ENCODE measurements at regions not wholly inside any gene's neighbourhood (a gene's known extent, or its start where the extent isn't known, plus 50 kb on each side); places are given as distances from the start of the nearest gene placed in this dataset.
"Not testable (repeated sequence)": the region's sequence is repeated elsewhere in the genome, so short reads cannot be mapped to it uniquely, and the experiment has no call there.

DNA sequence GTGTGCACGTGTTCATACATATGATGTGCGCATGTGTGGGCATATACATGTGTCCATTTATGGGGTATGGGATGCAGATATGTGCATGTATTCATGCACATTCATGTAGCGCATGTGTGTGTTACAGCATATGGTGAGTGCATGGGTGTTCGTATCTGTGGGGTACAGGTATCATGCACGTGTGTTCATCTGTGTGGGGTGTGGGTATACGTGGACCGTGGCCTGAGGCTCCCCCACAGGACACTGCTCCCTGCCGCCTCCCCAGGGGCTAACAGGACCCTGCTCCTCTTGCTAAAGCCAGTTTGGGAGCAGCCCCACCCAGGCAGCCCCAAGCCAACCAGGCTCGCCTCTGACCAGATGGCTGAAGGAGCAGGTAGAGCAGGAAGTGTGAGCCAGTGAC lies 213.4 kb upstream of the POTEB2 start:
- WGBS = no CpG with 5 or more reads among the region's 9 CpGs
- H3K36me3 ChIP-seq; H3K27me3 ChIP-seq (replicated peaks; ENCODE audit: insufficient read depth); H3K9me3 ChIP-seq; H3K4me3 ChIP-seq; H3K27ac ChIP-seq; intact Hi-C loops (cut with DNase I); H3K4me1 ChIP-seq (replicated peaks); DNase-seq (ENCODE audit: low spot score): not testable (repeated sequence)

DNA sequence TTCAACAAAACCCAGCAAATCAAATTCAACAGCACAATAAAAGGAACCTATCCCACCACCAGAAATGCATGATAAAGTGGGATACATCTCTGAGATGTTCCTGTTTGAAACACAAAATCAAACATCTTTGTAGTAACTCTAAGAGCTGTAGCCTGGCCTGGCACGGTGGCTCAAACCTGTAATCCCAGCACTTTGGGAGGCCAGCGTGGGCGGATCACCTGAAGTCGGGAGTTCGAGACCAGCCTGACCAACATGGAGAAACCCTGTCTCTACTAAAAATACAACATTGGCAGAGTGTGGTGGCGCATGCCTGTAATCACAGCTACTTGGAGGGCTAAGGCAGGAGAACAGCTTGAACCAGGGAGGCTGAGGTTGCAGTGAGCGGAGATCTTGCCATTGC lies 202.8 kb upstream of the POTEB2 start:
- H3K4me3 ChIP-seq; H3K36me3 ChIP-seq; H3K4me1 ChIP-seq (replicated peaks); H3K27ac ChIP-seq; DNase-seq (ENCODE audit: low spot score); H3K27me3 ChIP-seq (replicated peaks; ENCODE audit: insufficient read depth); H3K9me3 ChIP-seq; intact Hi-C loops (cut with DNase I): not testable (repeated sequence)
- no CpG with 5 or more reads among the region's 7 CpGs for WGBS

DNA sequence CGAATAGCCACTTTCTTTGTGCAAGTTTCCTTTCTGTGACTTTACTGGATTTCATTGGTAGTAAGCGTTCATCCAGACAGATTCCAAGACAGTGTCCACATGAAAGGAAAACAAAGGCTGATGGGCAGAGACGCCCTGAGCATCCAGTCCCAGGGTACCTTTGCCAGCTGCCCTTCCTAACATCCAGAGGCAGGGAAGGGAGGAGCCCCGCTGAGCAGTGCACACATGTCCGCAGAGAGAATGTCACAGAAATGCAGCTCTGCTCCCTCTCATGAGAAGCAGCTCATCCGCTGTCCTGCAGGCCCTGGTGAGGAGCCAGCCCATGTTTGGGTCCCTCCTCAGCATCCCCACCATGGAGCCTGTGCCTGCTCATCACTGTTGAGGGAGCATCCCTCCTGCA lies 197.4 kb upstream of the POTEB2 start:
- WGBS = 42% methylated on average over 2 of the region's 6 CpGs
- not testable (repeated sequence) for H3K9me3 ChIP-seq, H3K36me3 ChIP-seq

DNA sequence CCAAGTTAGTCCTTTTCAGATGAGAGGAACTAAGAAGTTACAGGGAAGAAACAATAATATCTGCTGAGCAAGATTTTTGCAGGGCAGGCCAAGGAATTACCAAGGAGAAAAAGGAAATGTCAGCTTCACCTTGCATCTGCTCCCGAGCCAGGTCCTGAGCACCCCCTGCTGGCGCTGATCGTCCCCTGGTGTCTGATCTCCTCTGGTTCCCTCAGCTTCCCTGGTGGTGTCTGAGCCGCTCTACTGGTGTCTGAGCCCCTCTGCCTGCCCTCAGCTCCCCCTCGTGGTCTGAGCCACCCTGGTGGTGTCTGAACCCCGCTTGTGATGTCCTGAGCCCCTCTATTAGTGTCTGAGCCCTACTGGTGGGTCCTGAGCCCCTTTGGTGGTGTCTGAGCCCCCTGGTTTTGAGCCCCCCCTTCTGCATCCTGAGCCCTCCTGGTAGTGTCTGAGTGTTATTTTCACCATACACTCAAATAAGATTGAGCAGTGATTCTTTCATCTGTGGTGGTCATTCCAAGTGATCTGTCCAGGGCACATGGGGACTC lies 196.6 kb upstream of the POTEB2 start:
- H3K4me1 ChIP-seq (replicated peaks); intact Hi-C loops (cut with DNase I); DNase-seq (ENCODE audit: low spot score); H3K36me3 ChIP-seq; H3K27ac ChIP-seq; H3K9me3 ChIP-seq; H3K4me3 ChIP-seq; H3K27me3 ChIP-seq (replicated peaks; ENCODE audit: insufficient read depth): not testable (repeated sequence)
- WGBS = no CpG with 5 or more reads among the region's 6 CpGs

More for the DNA sequence above, 197.4 kb upstream of the POTEB2 start:
- H3K27me3 ChIP-seq (replicated peaks; ENCODE audit: insufficient read depth); intact Hi-C loops (cut with DNase I); DNase-seq (ENCODE audit: low spot score); H3K4me3 ChIP-seq; H3K4me1 ChIP-seq (replicated peaks); H3K27ac ChIP-seq: not testable (repeated sequence)

DNA sequence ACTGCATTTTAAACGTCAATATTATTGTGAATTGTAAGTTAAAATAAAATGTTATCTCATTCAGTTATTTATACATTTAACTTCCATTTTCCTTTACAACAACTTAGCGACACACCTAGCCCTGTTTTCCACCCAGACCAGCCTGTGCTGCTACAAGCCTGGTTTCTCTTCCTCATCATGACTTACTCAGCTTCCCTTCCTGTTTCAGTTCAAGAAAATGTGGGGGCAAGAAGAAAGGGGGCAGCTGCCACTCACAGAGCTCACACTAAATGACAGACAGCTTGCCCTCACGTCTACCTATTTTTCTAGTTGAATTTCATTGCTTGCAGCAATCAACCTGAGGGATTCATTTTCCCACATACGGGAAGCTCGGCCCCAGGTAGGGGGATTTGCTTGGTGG lies 185.8 kb upstream of the POTEB2 start:
- intact Hi-C loops (cut with DNase I); H3K4me3 ChIP-seq; H3K27ac ChIP-seq; H3K27me3 ChIP-seq (replicated peaks; ENCODE audit: insufficient read depth); H3K36me3 ChIP-seq; H3K9me3 ChIP-seq; H3K4me1 ChIP-seq (replicated peaks); DNase-seq (ENCODE audit: low spot score): not testable (repeated sequence)
- no CpG with 5 or more reads among the region's 5 CpGs for WGBS

DNA sequence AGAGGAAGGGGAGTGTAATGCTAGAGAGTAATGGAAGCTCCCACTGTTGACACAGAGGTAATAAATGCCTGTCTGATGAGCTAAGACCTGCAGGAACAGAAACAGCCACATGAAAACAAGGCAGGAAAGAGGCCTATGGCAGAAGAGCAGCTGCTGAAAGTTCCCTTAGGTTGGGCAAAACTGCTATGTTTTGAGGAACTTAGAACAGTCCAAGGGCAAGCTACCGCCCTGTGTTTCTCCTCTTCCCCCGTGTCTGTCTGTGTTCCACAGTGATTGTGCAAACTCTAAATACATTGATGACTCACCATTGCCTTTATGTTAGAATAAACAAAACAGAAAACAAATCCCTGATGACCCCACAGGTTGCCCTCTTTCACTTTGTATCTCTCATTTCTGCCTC lies 165.6 kb upstream of the POTEB2 start:
- DNase-seq (ENCODE audit: low spot score); H3K27ac ChIP-seq; H3K36me3 ChIP-seq; H3K4me1 ChIP-seq (replicated peaks); H3K9me3 ChIP-seq; H3K4me3 ChIP-seq; intact Hi-C loops (cut with DNase I); H3K27me3 ChIP-seq (replicated peaks; ENCODE audit: insufficient read depth): not testable (repeated sequence)
- no CpG with 5 or more reads among the region's 2 CpGs for WGBS

DNA sequence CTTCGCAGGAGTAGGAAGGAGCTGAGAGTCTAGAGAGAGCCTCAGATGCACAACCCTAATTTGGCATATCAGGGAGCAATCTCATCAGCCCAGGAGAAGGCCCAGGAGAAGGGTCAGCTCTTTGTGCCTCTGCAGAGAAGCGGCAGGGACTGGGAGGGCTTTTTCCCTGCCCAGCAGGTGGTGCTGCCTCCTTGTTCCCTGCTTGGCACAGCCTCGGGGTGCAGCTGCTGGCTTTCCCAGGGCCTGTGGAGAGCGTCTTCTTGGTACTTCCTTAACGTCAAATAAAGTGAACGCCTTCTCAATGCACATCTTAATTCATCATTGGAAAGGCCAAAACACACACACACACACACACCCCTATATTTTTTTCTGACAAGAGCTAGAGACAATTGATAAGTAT lies 162.9 kb upstream of the POTEB2 start:
- no CpG with 5 or more reads among the region's 6 CpGs for WGBS
- not testable (repeated sequence) for H3K4me3 ChIP-seq

DNA sequence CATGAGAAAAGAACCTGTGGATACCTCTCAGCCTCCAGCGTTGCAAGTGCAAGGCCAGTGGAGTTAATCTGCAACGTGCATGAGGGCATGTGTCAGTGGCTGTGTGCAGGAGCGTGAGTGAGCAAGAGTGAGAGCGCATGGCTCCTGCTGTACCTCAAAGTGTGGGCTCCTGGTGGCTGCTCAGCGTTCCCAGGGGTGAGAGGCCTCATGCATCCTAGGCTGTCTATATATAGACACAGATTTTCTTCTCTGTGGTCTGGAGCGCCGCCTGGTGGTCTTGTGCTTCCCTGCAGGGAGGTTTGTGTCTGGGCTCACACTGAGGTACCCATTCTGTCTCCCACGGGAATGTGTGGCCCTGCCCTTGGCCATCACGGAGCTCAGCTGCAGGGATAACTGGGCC lies 161.8 kb upstream of the POTEB2 start:
- WGBS = 74% methylated on average over 4 of the region's 9 CpGs
- intact Hi-C loops (cut with DNase I); H3K27ac ChIP-seq: not testable (repeated sequence)

More for the DNA sequence above, 162.9 kb upstream of the POTEB2 start:
- intact Hi-C loops (cut with DNase I); H3K27ac ChIP-seq; DNase-seq (ENCODE audit: low spot score); H3K27me3 ChIP-seq (replicated peaks; ENCODE audit: insufficient read depth); H3K9me3 ChIP-seq; H3K4me1 ChIP-seq (replicated peaks); H3K36me3 ChIP-seq: not testable (repeated sequence)

DNA sequence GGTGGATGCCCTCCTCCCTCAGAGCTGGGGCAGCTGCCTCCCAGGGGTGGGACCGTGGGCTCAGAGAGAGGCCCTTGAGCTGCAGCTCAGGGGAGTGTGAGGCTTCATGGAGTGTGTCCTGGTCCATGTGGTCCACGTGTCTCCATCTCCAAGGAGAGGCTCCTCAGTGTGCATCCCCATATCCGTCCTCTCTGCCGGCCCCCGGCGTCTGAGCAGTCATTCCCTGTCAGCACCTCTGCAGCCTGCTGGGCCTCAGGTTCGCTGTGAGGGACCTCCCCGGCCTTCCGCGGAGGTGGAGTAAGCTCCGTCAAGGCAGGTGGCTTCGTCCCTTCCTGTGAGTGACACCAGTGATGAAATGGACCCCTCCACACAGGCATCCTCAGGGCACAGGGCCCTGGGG lies 160.7 kb upstream of the POTEB2 start:
- H3K27ac ChIP-seq; H3K36me3 ChIP-seq; H3K4me1 ChIP-seq (replicated peaks); H3K9me3 ChIP-seq; H3K4me3 ChIP-seq; DNase-seq (ENCODE audit: low spot score); intact Hi-C loops (cut with DNase I); H3K27me3 ChIP-seq (replicated peaks; ENCODE audit: insufficient read depth): not testable (repeated sequence)
- no CpG with 5 or more reads among the region's 12 CpGs for WGBS

More for the DNA sequence above, 161.8 kb upstream of the POTEB2 start:
- H3K9me3 ChIP-seq; H3K36me3 ChIP-seq; H3K27me3 ChIP-seq (replicated peaks; ENCODE audit: insufficient read depth); H3K4me1 ChIP-seq (replicated peaks); H3K4me3 ChIP-seq; DNase-seq (ENCODE audit: low spot score): not testable (repeated sequence)

DNA sequence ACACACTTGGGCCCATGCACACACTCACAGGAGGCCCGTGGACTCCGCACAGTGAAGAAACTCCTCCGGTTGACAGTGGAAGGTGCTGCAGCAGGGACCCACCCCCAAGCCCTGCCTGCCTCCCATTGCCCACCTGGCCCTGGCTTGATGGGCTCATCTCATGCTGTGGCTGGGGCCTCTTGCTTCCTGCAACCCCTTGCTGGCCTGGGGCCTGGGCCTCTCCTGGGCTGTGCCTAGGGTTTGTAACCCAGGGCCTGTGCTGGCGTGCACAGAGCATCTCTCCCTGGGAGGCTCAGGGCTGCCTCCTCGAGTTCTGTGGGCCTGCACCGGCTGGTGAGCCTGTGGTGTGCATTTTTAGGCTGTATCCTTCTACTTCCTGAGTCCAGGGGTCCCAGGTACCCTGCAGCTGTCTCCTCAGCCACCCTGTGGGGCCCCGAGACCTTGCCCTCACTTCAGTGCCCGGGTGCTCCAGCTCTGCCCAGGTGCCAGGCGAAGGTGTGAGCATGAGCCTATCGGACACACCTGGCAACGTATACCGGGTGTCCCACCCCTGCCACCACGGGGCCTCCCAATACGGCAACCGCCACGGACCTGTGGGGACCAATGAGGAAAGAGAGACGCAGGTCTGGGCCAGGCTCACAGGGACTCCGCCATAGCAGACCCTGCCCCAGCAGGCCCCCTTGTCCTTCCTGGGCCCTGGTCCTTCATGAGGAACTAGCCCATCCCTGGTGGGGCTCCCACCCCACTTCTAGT lies 158.3 kb upstream of the POTEB2 start:
- DNase-seq (ENCODE audit: low spot score); H3K27ac ChIP-seq; H3K4me1 ChIP-seq (replicated peaks); H3K4me3 ChIP-seq; H3K36me3 ChIP-seq; intact Hi-C loops (cut with DNase I); H3K9me3 ChIP-seq; H3K27me3 ChIP-seq (replicated peaks; ENCODE audit: insufficient read depth): not testable (repeated sequence)
- 72% methylated on average over 3 of the region's 18 CpGs for WGBS

DNA sequence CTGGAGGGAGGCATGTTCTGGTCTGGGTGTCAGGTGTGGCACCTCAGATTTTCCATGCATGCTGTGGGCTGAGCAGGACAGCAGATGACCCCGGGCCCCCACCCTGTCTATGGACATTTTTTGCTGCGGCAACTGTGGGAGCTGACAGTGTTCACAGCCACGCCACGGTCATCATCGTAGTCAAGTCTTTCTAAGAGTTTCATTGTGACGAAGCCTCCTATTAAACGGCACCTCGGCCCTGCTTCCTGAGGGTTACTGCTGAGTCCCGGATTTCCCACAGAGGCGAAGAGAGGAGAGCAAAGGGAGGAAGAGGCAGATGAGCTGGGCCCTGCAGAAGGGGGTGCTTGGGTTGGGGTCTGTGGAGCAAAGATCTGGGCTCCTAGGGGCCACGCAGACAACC lies 152.1 kb upstream of the POTEB2 start:
- H3K36me3 ChIP-seq; H3K27ac ChIP-seq; H3K27me3 ChIP-seq (replicated peaks; ENCODE audit: insufficient read depth); H3K4me1 ChIP-seq (replicated peaks); H3K9me3 ChIP-seq; H3K4me3 ChIP-seq; intact Hi-C loops (cut with DNase I); DNase-seq (ENCODE audit: low spot score): not testable (repeated sequence)
- 70% methylated on average over 4 of the region's 11 CpGs for WGBS

DNA sequence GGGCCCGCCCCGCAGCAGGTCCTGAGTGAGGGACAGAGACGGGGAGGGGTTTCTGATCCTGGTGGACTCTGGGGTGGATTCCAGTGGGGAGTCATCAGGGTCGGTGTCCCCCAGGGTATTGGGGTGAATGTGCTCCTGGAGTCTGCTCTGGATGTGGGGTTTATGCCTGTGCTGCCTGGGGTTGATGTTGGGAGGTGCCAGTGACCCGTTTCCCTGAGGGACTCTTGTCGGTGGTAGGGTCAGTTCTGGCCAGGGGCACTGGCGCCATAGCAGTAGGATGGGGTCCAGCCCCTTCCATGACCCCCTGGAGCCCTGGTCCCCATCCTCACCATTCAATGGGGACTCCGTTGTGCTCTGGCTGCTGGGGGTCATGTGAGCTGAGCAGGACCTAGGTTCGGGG lies 151.2 kb upstream of the POTEB2 start:
- WGBS = no CpG with 5 or more reads among the region's 9 CpGs
- H3K4me1 ChIP-seq (replicated peaks); H3K9me3 ChIP-seq; H3K27ac ChIP-seq; intact Hi-C loops (cut with DNase I); H3K36me3 ChIP-seq; DNase-seq (ENCODE audit: low spot score); H3K27me3 ChIP-seq (replicated peaks; ENCODE audit: insufficient read depth); H3K4me3 ChIP-seq: not testable (repeated sequence)

DNA sequence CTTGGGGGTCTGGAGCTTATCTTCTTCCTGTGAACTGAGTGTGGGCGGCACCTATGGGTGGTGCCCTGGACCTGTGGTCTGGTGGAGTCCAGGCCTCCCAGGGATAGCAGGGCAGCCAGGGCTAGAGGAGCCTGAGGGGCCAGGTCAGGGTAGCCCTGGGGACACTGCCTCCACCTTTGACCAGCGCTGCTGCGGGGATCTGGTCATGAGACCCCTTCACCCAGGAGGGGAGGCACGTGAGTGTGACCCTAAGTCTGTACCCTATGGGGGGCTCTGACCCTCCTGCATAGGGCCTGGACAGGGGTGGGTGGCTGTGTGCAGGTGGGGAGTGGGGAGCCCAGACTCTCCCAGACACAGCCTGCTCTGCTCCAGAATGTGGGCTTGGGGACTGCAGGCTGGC lies 150.5 kb upstream of the POTEB2 start:
- intact Hi-C loops (cut with DNase I); H3K4me3 ChIP-seq; H3K4me1 ChIP-seq (replicated peaks); H3K27ac ChIP-seq; H3K9me3 ChIP-seq; DNase-seq (ENCODE audit: low spot score); H3K27me3 ChIP-seq (replicated peaks; ENCODE audit: insufficient read depth); H3K36me3 ChIP-seq: not testable (repeated sequence)
- WGBS = no CpG with 5 or more reads among the region's 4 CpGs
